PFSK-1 (cell line): ENCODE measurements at regions not wholly inside any gene's neighbourhood (a gene's known extent, or its start where the extent isn't known, plus 50 kb on each side); places are given as distances from the start of the nearest gene placed in this dataset.

Experiments used
- FOXP2 ChIP-seq: optimal IDR thresholded peaks from 2 replicates; pipeline ENCODE3; 2011; ENCODE audit warnings: borderline replicate concordance, control low read depth, inconsistent platforms; ENCODE audit not compliant: insufficient read depth; ENCODE audit errors: extremely low read length, extremely low read depth
- POLR2AphosphoS5 ChIP-seq: IDR thresholded peaks from 2 replicates; pipeline ENCODE4 v1.6.1; 2012; ENCODE audit warnings: low read depth, mild to moderate bottlenecking, control low read depth, low read length, moderate library complexity
- SIN3A ChIP-seq: IDR thresholded peaks from 2 replicates; pipeline ENCODE4 v1.6.1; 2012; ENCODE audit warnings: mild to moderate bottlenecking, low read length, moderate library complexity, borderline replicate concordance; ENCODE audit not compliant: insufficient read depth
- TAF1 ChIP-seq: IDR thresholded peaks from 2 replicates; pipeline ENCODE4 v1.6.1; 2012; ENCODE audit warnings: low read length, control low read depth, borderline replicate concordance; ENCODE audit not compliant: insufficient read depth
- TF ChIP-seq, protein P1 (sequence below), 2 experiments: IDR thresholded peaks; 2 replicates each; pipeline versions ENCODE4 v1.6.1 to v1.8.0; 2011 to 2012; ENCODE audit warnings: low read depth in 2 of 2, low read length in 2 of 2, control low read depth in 1 of 2, inconsistent platforms in 1 of 2, mild to moderate bottlenecking in 1 of 2, moderate library complexity in 1 of 2; ENCODE audit not compliant: insufficient read depth in 1 of 2

DNA sequence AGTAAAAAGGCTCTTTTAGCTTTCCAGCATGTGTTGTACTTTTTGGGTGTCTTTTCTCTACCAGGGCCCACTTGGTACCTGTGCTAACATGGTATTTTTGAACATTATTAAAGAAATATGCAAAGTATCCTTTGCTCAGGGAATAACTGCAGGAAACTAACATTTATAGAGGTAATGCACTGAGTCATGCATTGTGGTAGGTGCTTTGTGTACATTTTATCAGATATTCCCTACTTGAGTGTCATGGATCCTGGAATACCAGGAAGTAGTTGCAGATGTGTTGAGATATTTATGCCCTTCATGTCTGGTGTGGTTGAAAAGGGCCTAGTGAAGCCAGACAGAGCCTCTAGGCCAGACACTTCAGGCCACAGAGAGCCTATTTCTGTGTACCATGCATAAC, 215.5 kb upstream of the CYRIA start:
- TF ChIP-seq POLR2AphosphoS5 = no peak
- TF ChIP-seq, protein P1, sequence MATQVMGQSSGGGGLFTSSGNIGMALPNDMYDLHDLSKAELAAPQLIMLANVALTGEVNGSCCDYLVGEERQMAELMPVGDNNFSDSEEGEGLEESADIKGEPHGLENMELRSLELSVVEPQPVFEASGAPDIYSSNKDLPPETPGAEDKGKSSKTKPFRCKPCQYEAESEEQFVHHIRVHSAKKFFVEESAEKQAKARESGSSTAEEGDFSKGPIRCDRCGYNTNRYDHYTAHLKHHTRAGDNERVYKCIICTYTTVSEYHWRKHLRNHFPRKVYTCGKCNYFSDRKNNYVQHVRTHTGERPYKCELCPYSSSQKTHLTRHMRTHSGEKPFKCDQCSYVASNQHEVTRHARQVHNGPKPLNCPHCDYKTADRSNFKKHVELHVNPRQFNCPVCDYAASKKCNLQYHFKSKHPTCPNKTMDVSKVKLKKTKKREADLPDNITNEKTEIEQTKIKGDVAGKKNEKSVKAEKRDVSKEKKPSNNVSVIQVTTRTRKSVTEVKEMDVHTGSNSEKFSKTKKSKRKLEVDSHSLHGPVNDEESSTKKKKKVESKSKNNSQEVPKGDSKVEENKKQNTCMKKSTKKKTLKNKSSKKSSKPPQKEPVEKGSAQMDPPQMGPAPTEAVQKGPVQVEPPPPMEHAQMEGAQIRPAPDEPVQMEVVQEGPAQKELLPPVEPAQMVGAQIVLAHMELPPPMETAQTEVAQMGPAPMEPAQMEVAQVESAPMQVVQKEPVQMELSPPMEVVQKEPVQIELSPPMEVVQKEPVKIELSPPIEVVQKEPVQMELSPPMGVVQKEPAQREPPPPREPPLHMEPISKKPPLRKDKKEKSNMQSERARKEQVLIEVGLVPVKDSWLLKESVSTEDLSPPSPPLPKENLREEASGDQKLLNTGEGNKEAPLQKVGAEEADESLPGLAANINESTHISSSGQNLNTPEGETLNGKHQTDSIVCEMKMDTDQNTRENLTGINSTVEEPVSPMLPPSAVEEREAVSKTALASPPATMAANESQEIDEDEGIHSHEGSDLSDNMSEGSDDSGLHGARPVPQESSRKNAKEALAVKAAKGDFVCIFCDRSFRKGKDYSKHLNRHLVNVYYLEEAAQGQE (IDR thresholded peaks at IDR 0.05; ENCODE audit: insufficient read depth in 1 of 2, low read depth in 2 of 2, low read length in 2 of 2) = no peak
- TF ChIP-seq TAF1 = no peak
- TF ChIP-seq SIN3A = no peak
- TF ChIP-seq FOXP2 = no peak

DNA sequence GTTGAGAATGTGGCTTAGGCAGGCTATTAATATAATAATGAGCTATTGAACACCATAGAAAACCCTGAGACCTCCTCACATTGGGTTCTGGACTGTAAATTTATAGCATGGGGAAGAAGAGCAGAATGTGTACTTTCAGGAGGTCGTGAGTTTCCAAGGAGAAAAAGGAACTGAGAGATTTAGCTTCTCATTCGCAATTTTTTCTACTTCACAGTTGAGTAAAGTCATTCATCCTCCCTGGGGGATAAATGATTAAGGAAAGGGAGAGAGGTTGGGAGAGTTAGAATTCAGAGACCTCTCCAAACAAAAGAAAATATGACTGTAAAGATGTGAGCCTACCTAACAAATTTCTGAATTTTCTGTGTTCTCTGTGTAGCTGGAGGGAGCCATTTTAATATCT, 205.8 kb upstream of the CYRIA start:
- TF ChIP-seq FOXP2 (no peak), SIN3A (no peak), POLR2AphosphoS5 (no peak), TAF1 (no peak)
- TF ChIP-seq, protein P1 (IDR thresholded peaks at IDR 0.05; ENCODE audit: insufficient read depth in 1 of 2, low read depth in 2 of 2, low read length in 2 of 2) = no peak

DNA sequence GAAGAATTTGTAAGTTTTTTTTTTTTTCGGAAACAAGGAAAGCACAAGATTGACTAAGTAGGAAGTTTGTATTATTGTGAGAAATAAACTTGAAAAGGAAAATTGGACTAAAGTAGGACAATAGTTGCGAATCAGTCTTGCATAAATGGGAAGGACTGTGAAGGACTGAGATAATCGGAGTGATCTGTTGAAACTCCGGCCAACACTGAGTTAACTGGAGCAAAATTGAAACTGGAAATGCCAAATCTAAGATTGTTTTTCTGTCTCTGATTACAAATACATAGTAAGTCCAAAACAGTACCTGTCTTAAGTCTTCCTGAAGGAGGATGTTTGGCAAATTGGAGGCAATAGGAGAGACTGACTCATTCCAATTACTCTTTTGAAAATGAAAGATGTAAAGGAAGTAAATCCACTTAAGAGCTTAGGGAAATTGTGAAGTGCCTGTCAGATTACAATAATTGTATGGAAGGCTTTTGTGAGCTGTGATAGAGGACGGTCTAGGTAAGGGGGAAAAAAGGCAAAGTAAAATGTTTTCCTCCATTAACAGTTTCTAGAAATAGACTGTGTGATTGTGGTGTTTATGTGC, 204.9 kb upstream of the CYRIA start:
- no peak for TF ChIP-seq FOXP2
- no peak for TF ChIP-seq SIN3A
- no peak for TF ChIP-seq POLR2AphosphoS5
- TF ChIP-seq, protein P1 (IDR thresholded peaks at IDR 0.05; ENCODE audit: insufficient read depth in 1 of 2, low read depth in 2 of 2, low read length in 2 of 2) = no peak
- no peak for TF ChIP-seq TAF1

DNA sequence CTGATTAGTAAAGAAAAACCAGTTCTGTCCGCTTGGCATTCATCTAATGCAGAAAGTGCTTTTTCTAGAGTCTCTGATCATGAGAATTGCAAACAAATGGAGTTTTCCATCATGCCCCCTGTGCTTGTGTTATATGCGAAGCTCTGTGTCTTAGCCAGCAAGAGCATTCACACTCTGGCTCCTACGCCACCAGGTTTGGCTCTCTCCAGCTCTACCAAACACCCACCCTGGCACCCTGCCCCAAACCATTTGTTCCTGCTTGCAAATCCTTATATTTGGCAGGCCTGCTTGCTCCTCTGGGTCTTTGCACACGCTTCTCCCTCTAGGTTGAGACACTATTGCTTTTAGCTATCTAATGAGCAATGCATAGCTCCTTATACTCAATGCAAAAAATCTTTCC, 204.1 kb upstream of the CYRIA start:
- TF ChIP-seq TAF1 = no peak
- TF ChIP-seq FOXP2 = no peak
- no peak for TF ChIP-seq SIN3A
- TF ChIP-seq, protein P1 (IDR thresholded peaks at IDR 0.05; ENCODE audit: insufficient read depth in 1 of 2, low read depth in 2 of 2, low read length in 2 of 2) = no peak
- no peak for TF ChIP-seq POLR2AphosphoS5

DNA sequence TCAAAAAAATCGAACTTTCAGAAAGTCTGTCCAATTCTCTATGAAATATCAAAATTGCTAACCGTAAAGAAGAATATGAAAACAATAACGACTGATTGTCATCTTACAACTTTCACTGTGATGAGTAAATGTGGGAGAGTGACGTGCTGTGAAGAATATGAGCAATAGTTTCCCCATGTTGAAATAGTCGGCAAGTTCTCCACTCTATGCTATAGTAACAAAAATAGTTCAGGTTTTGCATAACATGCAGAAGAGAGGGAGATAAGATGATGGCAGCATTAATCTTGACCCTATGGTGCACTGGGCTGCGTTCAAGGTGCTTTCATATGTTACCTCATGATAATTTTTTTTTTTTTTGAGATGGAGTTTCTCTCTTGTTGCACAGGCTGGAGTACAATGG, 196.8 kb upstream of the CYRIA start:
- TF ChIP-seq TAF1 (no peak), POLR2AphosphoS5 (no peak), SIN3A (no peak), FOXP2 (no peak)
- TF ChIP-seq, protein P1 (IDR thresholded peaks at IDR 0.05; ENCODE audit: insufficient read depth in 1 of 2, low read depth in 2 of 2, low read length in 2 of 2) = no peak
